Panc1 (cell line): ENCODE measurements at regions not wholly inside any gene's neighbourhood (a gene's known extent, or its start where the extent isn't known, plus 50 kb on each side); places are given as distances from the start of the nearest gene placed in this dataset.

Source experiments
- ATAC-seq: fragments of 200-7000 bp; cut with Tn5 transposase; 2 replicates; pipeline ENCODE4 v1.9.1; 2020; ENCODE audit warnings: mild to moderate bottlenecking, moderate library complexity
- BruUV-seq: library from RNA; stranded (reverse); fragments of 400-500 nt; replicated peaks from 2 replicates; lab custom pipeline; 2021; lab: Mats Ljungman, UMichigan
- CTCF ChIA-PET: fragments of 300-600 bp; sonication (Branson Sonifier 250); formaldehyde crosslinking; loops from one replicate; lab custom pipeline; 2022; ENCODE audit warnings: antibody characterized with exemption; lab: Charles Lee
- POLR2A ChIA-PET: fragments of 300-600 bp; sonication (Branson Sonifier 250); formaldehyde crosslinking; loops from one replicate; lab custom pipeline; 2022; ENCODE audit warnings: antibody characterized with exemption; lab: Charles Lee
- DNase-seq: peaks from one replicate; pipeline ENCODE4 v3.0.0-alpha.2; 2010; ENCODE audit warnings: low read depth, low spot score
- H3K27ac ChIP-seq: 2 replicates; pipeline ENCODE4 v1.5.1; 2011; ENCODE audit warnings: mild to moderate bottlenecking, low read length, inconsistent platforms
- H3K27me3 ChIP-seq: fragments of 200-500 bp; sonication (Bioruptor generic); 2 replicates; pipeline ENCODE4 v1.6.0; 2014; ENCODE audit warnings: low read length, inconsistent platforms; ENCODE audit not compliant: control insufficient read depth, insufficient read depth
- H3K36me3 ChIP-seq: fragments of 200-500 bp; sonication (Bioruptor generic); 2 replicates; pipeline ENCODE4 v1.5.1; 2014; ENCODE audit warnings: inconsistent platforms, mild to moderate bottlenecking, low read length, moderate library complexity; ENCODE audit not compliant: control insufficient read depth, insufficient read depth
- H3K4me1 ChIP-seq: 2 replicates; pipeline ENCODE4 v1.5.1; 2011; ENCODE audit warnings: inconsistent platforms, mild to moderate bottlenecking, low read length, moderate library complexity; ENCODE audit not compliant: control insufficient read depth, insufficient read depth
- H3K4me3 ChIP-seq, 2 experiments: 2 replicates each; pipeline ENCODE4 v1.5.1; 2011 to 2012; ENCODE audit warnings: low read depth in 2 of 2, low read length in 2 of 2, mild to moderate bottlenecking in 2 of 2, inconsistent platforms in 1 of 2, moderate library complexity in 1 of 2
- H3K9me3 ChIP-seq: fragments of 200-500 bp; sonication (Bioruptor generic); 2 replicates; pipeline ENCODE4 v1.5.1; 2014; ENCODE audit warnings: low read depth, mild to moderate bottlenecking, inconsistent platforms, low read length, moderate library complexity; ENCODE audit not compliant: control insufficient read depth, insufficient read depth
- CTCF ChIP-seq: fragments of 450-650 bp; IDR thresholded peaks from 2 replicates; pipeline ENCODE4 v1.5.1; 2017; ENCODE audit warnings: mild to moderate bottlenecking
- POLR2AphosphoS5 ChIP-seq: IDR thresholded peaks from 2 replicates; pipeline ENCODE4 v1.6.1; 2012; ENCODE audit warnings: mild to moderate bottlenecking, low read depth, low read length, moderate library complexity
- REST ChIP-seq, 2 experiments: IDR thresholded peaks; 2 replicates each; pipeline ENCODE4 v1.6.1; 2011 to 2012; ENCODE audit warnings: low read depth in 2 of 2, control low read depth in 1 of 2, low read length in 1 of 2, mild to moderate bottlenecking in 1 of 2, moderate library complexity in 1 of 2; ENCODE audit not compliant: insufficient read depth in 1 of 2
- SIN3A ChIP-seq: IDR thresholded peaks from 2 replicates; pipeline ENCODE4 v1.6.1; 2012; ENCODE audit warnings: low read depth, mild to moderate bottlenecking, low read length, moderate library complexity, borderline replicate concordance; ENCODE audit not compliant: insufficient read depth
- TCF7L2 ChIP-seq: IDR thresholded peaks from 2 replicates; pipeline ENCODE4 v1.6.1; 2011; ENCODE audit warnings: mild to moderate bottlenecking, low read depth, low read length, inconsistent platforms
- in situ Hi-C: cut with HindIII; loops from 2 replicates; pipeline ENCODE4 v1.10.0; 2016; ENCODE audit warnings: low sequenced_read_pairs, low pct_unique_long_range_greater_than_20kb
- intact Hi-C: fragments of 100-400 bp; cut with micrococcal nuclease; formaldehyde crosslinking; loops from one replicate; pipeline ENCODE4 v1.10.0; 2022; ENCODE audit not compliant: unreplicated experiment

DNA sequence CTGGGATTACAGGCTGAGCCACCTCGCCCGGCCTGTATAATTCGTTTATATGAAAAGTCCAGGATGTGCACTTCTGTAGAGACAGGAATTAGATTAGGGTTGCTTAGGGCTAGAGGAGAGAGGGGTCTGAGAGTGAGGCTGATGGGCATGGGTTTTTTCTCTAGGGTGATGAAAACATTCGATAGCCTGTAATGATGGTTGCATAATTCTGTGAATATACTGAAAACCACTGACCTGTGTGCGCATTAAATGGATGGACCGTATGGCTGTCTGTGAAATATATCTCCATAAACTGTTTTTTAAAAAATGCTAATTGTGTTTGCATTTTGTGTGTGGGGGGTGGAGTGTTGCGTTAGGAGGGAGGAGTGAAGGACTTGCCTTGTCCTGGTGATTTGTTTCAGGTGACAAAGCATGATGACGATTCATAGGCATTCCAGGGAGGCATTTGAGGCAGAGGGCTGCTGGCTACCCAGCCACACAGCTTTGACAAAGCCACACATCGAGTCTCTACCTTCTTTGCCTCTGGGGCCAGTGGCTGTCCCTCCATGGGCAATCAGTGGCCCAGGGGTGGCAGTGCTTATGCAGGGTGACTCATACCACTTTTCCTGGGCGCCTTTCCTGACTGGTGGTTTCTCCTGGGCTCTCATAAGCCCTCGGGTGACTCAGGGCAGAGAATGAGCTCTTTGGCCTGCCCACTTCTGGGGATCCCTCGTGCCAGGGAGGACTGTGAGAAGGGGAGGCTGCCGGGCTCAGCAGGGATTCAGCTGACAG lies 148.5 kb upstream of the WSCD1 start:
- peak; percentile 22 for DNase-seq
- BruUV-seq: no TSS peak
- H3K4me1 ChIP-seq: no peaks in the 10 kb centered on the region; the same call in 1 of the 2 replicates
- H3K27ac ChIP-seq: no peak overlapping the region
- intact Hi-C loops (no loop called here), in situ Hi-C loops (no loop called here)
- no peak overlapping the region for H3K4me3 ChIP-seq
- TF ChIP-seq SIN3A (no peak), POLR2AphosphoS5 (no peak), TCF7L2 (no peak), REST (IDR thresholded peaks at IDR 0.05; ENCODE audit: insufficient read depth in 1 of 2, low read depth in 2 of 2, low read length in 1 of 2) (no peak), CTCF (no peak)
- no peaks in the 10 kb centered on the region; the same call in 1 of the 2 replicates for H3K27me3 ChIP-seq
- POLR2A ChIA-PET: no interaction called here
- peak; percentile 72; the same call in 1 of the 2 replicates for ATAC-seq
- H3K36me3 ChIP-seq: no peaks in the 10 kb centered on the region
- no peaks in the 10 kb centered on the region for H3K9me3 ChIP-seq
- CTCF ChIA-PET: no interaction called here

GRCh38 chr17:5922476-5922875 lies 147.7 kb upstream of the WSCD1 start:
- ChIA-PET CTCF (no interaction called here), POLR2A (no interaction called here)
- Histone ChIP-seq H3K36me3 (no peaks in the 10 kb centered on the region), H3K27me3 (no peaks in the 10 kb centered on the region), H3K9me3 (no peaks in the 10 kb centered on the region), H3K4me1 (no peaks in the 10 kb centered on the region; the same call in 1 of the 2 replicates), H3K4me3 (no peak overlapping the region), H3K27ac (no peak overlapping the region)
- TF ChIP-seq REST (IDR thresholded peaks at IDR 0.05; ENCODE audit: insufficient read depth in 1 of 2, low read depth in 2 of 2, low read length in 1 of 2) (no peak), SIN3A (no peak), TCF7L2 (no peak), POLR2AphosphoS5 (no peak), CTCF (no peak)
- no TSS peak for BruUV-seq
- ATAC-seq (no peak), DNase-seq (no peak)
- intact Hi-C loops (no loop called here), in situ Hi-C loops (no loop called here)
